MCF 10A (cell line): ENCODE measurements at regions not wholly inside any gene's neighbourhood (a gene's known extent, or its start where the extent isn't known, plus 50 kb on each side); places are given as distances from the start of the nearest gene placed in this dataset.

Experiments used
- BruUV-seq: library from RNA; stranded (reverse); fragments of 400-500 nt; replicated peaks from 2 replicates; lab custom pipeline; 2021; lab: Mats Ljungman, UMichigan
- CTCF ChIA-PET: fragments of 300-600 bp; sonication (Branson Sonifier 250); formaldehyde crosslinking; extraction: SDS; loops from one replicate; lab custom pipeline; 2021; ENCODE audit warnings: antibody characterized with exemption, inconsistent platforms; lab: Yijun Ruan, JAX
- POLR2A ChIA-PET: fragments of 300-600, 350-650 bp; sonication (Branson Sonifier 250); formaldehyde crosslinking; extraction: SDS; loops from one replicate; lab custom pipeline; 2020; ENCODE audit warnings: antibody characterized with exemption, inconsistent platforms; lab: Yijun Ruan, JAX
- DNase-seq: peaks from one replicate; pipeline ENCODE4 v3.0.0-alpha.2; 2018; ENCODE audit not compliant: unreplicated experiment
- H3K27ac Mint-ChIP-seq: one replicate; pipeline ENCODE4 v1.8.0; 2022; ENCODE audit warnings: mild to moderate bottlenecking, low read depth, mixed read lengths; ENCODE audit not compliant: unreplicated experiment
- H3K27me3 Mint-ChIP-seq: one replicate; pipeline ENCODE4 v1.8.0; 2022; ENCODE audit warnings: mixed read lengths; ENCODE audit not compliant: insufficient read depth, unreplicated experiment
- H3K36me3 Mint-ChIP-seq: one replicate; pipeline ENCODE4 v1.8.0; 2022; ENCODE audit warnings: mild to moderate bottlenecking, moderate library complexity, mixed read lengths; ENCODE audit not compliant: insufficient read depth, unreplicated experiment
- H3K4me1 Mint-ChIP-seq: one replicate; pipeline ENCODE4 v1.8.0; 2022; ENCODE audit warnings: mixed read lengths; ENCODE audit not compliant: insufficient read depth, unreplicated experiment
- H3K4me3 Mint-ChIP-seq: one replicate; pipeline ENCODE4 v1.8.0; 2022; ENCODE audit warnings: mild to moderate bottlenecking, moderate library complexity, mixed read lengths; ENCODE audit not compliant: unreplicated experiment
- H3K9me3 Mint-ChIP-seq: one replicate; pipeline ENCODE4 v1.8.0; 2022; ENCODE audit warnings: mixed read lengths; ENCODE audit not compliant: unreplicated experiment
- intact Hi-C: fragments of 100-400 bp; cut with micrococcal nuclease; formaldehyde crosslinking; loops from 2 replicates; pipeline ENCODE4 v1.14.1; 2022
- TF ChIP-seq, protein P1 (sequence below): fragments of 200-600 bp; IDR thresholded peaks from one replicate; pipeline ENCODE4 v1.8.0; 2022; ENCODE audit warnings: antibody characterized with exemption, mild to moderate bottlenecking; ENCODE audit not compliant: unreplicated experiment

DNA sequence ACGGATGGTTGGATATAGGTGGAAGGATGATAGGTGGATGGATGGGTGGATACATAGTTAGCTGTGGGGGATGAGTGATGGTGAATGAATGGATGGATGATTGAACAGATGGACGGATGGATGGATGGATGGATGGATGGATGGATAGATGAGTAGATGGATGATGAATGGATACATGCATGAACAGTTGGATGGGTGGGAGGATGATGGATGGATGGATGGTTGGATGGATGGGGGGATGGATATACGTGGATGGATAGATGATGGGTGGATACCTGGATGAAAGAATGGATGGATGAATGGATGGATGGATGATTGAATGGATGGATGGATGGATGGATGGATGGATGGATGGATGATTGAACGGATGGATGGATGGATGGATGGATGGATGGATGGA lies 68.4 kb upstream of the PRR5 start:
- TF ChIP-seq, protein P1, sequence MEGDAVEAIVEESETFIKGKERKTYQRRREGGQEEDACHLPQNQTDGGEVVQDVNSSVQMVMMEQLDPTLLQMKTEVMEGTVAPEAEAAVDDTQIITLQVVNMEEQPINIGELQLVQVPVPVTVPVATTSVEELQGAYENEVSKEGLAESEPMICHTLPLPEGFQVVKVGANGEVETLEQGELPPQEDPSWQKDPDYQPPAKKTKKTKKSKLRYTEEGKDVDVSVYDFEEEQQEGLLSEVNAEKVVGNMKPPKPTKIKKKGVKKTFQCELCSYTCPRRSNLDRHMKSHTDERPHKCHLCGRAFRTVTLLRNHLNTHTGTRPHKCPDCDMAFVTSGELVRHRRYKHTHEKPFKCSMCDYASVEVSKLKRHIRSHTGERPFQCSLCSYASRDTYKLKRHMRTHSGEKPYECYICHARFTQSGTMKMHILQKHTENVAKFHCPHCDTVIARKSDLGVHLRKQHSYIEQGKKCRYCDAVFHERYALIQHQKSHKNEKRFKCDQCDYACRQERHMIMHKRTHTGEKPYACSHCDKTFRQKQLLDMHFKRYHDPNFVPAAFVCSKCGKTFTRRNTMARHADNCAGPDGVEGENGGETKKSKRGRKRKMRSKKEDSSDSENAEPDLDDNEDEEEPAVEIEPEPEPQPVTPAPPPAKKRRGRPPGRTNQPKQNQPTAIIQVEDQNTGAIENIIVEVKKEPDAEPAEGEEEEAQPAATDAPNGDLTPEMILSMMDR, result no peak
- BruUV-seq, result no TSS peak
- ChIA-PET CTCF (interaction anchor here (0.6 kb wide), 1 partner anchor 454 kb away, joined by 3 read pairs; no protein-coding TSS in a partner anchor), POLR2A (no interaction called here)
- H3K27me3 Mint-ChIP-seq, result peaks cover 30% of the 10 kb centered on the region
- no peak for DNase-seq
- no peak overlapping the region for H3K4me3 Mint-ChIP-seq
- peaks cover 8% of the 10 kb centered on the region for H3K9me3 Mint-ChIP-seq
- no peaks in the 10 kb centered on the region for H3K4me1 Mint-ChIP-seq
- intact Hi-C loops, result no loop called here
- no peaks in the 10 kb centered on the region for H3K36me3 Mint-ChIP-seq
- no peak overlapping the region for H3K27ac Mint-ChIP-seq

DNA sequence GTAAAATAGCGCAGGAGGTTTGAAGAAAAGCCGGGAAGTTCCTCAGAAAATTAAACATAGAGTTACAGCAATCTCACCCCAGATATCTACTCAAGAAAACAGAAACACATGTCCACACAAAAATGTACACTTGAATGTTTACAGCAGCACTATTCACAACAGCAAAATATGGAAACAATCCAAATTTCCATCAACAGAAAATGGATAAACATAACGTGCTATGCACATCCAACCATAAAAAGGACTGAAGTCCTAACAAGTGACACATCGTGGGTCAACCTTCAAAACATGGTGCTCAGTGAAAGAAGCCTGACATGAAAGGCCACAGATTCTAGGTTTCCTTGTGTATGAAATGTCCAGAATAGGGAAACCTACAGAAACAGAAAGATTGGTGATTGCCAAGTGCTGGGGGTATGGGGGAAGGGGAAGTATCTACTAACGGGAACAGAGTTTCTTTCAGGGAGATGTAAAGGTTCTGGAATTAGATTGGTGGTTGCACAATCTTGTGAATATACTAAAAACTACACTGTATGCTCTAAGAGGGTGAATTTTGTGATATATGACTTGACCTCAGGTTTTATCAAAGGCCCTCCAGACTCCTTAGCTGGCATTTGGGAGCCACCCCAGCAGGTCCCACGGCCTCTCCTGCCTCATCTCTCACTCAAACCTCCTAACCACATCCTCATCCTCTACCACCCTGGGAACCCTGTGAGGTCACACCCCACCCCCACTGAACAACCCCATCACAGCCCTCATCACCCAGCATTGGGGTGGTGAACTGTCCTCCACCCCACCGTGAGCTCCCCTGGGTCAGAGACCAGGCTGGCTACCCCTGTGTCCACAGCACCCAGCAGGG lies 69.2 kb upstream of the PRR5 start:
- BruUV-seq, result no TSS peak
- intact Hi-C loops, result no loop called here
- ChIA-PET POLR2A (no interaction called here), CTCF (no interaction called here)
- no peak overlapping the region for H3K27ac Mint-ChIP-seq
- H3K36me3 Mint-ChIP-seq, result no peaks in the 10 kb centered on the region
- TF ChIP-seq, protein P1, result no peak
- DNase-seq, result no peak
- H3K4me1 Mint-ChIP-seq, result no peaks in the 10 kb centered on the region
- H3K4me3 Mint-ChIP-seq, result no peak overlapping the region
- H3K27me3 Mint-ChIP-seq, result peaks cover 32% of the 10 kb centered on the region
- peaks cover 8% of the 10 kb centered on the region for H3K9me3 Mint-ChIP-seq

DNA sequence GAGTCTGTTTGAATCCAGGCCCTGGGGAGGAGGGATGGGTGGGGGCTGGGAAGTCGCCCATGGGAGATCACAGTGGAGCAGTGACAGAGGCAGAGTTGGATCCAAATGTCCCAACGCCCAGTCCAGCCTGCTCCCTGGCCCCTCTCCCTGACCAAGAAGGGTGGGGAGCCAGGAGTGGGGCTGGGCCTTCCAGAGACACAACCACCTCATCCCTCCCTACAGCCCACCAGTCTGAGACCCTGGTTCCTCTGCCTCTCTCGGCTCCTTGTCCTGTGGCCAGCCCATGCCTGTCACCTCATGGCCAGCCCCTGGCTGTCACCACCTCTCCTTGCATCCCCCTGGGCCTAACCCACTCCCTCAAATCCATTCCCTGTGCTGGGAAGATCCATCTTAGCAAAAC lies 71.2 kb upstream of the PRR5 start:
- H3K4me1 Mint-ChIP-seq, result no peaks in the 10 kb centered on the region
- intact Hi-C loops, result no loop called here
- no peak overlapping the region for H3K27ac Mint-ChIP-seq
- H3K27me3 Mint-ChIP-seq, result peaks cover 26% of the 10 kb centered on the region
- no peak overlapping the region for H3K4me3 Mint-ChIP-seq
- H3K9me3 Mint-ChIP-seq, result no peaks in the 10 kb centered on the region
- TF ChIP-seq, protein P1, result no peak
- DNase-seq, result no peak
- H3K36me3 Mint-ChIP-seq, result no peaks in the 10 kb centered on the region
- ChIA-PET POLR2A (no interaction called here), CTCF (interaction anchor here (0.7 to 1.1 kb wide), 4 partner anchors 545 to 597 kb away, joined by 3 to 6 read pairs (median 3); no protein-coding TSS in a partner anchor)
- no TSS peak for BruUV-seq

DNA sequence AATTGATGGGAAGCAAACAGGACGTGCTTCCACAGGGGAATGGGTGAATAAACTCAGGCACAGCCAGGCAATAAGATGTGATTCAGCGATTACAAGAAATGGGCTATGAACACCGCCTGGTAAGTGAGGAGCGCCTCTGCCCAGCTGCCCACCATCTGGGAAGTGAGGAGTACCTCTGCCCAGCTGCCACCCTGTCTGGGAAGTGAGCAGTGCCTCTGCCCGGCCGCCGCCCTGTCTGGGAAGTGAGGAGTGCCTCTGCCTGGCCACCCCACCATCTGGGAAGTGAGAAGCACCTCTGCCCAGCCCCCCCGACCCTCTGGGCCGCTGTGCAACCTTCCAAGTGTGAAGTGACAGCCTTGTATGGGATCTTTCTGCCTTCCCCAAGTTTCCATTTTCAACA lies 73.2 kb upstream of the PRR5 start:
- intact Hi-C loops, result loop anchor here (5.0 to 10.0 kb wide), 2 partner anchors 747 to 804 kb away; no protein-coding TSS in a partner anchor
- Mint-ChIP-seq H3K27me3 (peaks cover 27% of the 10 kb centered on the region), H3K27ac (no peak overlapping the region), H3K9me3 (no peaks in the 10 kb centered on the region), H3K4me1 (no peaks in the 10 kb centered on the region), H3K4me3 (no peak overlapping the region), H3K36me3 (no peaks in the 10 kb centered on the region)
- CTCF ChIA-PET, result interaction anchor here (6.0 to 6.5 kb wide), 2 partner anchors 544 to 636 kb away, joined by 72 to 92 read pairs; no protein-coding TSS in a partner anchor
- TF ChIP-seq, protein P1, result no peak
- no peak for DNase-seq
- POLR2A ChIA-PET, result no interaction called here
- BruUV-seq, result no TSS peak
